Endothelial cell (in vitro differentiated cells): ENCODE measurements at regions not wholly inside any gene's neighbourhood (a gene's known extent, or its start where the extent isn't known, plus 50 kb on each side); places are given as distances from the start of the nearest gene placed in this dataset.
"Not testable (repeated sequence)": the region's sequence is repeated elsewhere in the genome, so short reads cannot be mapped to it uniquely, and the experiment has no call there.

Experiments
- DNase-seq: peaks from one replicate; pipeline ENCODE4 v3.0.0; 2021; ENCODE audit warnings: low spot score
- H3K27ac Mint-ChIP-seq: one replicate; pipeline ENCODE4 v1.8.0; 2021; ENCODE audit warnings: mixed read lengths, inconsistent platforms; ENCODE audit not compliant: unreplicated experiment
- H3K27me3 Mint-ChIP-seq: one replicate; pipeline ENCODE4 v1.8.0; 2021; ENCODE audit warnings: mild to moderate bottlenecking, moderate library complexity, mixed read lengths, inconsistent platforms; ENCODE audit not compliant: unreplicated experiment
- H3K36me3 Mint-ChIP-seq: one replicate; pipeline ENCODE4 v1.8.0; 2021; ENCODE audit warnings: mild to moderate bottlenecking, low read depth, mixed read lengths, inconsistent platforms; ENCODE audit not compliant: unreplicated experiment
- H3K4me1 Mint-ChIP-seq: one replicate; pipeline ENCODE4 v1.8.0; 2021; ENCODE audit warnings: mild to moderate bottlenecking, mixed read lengths, inconsistent platforms; ENCODE audit not compliant: unreplicated experiment
- H3K4me3 Mint-ChIP-seq: one replicate; pipeline ENCODE4 v1.8.0; 2021; ENCODE audit warnings: mild to moderate bottlenecking, mixed read lengths, inconsistent platforms; ENCODE audit not compliant: unreplicated experiment
- H3K9me3 Mint-ChIP-seq: one replicate; pipeline ENCODE4 v1.8.0; 2021; ENCODE audit warnings: mixed read lengths, inconsistent platforms; ENCODE audit not compliant: unreplicated experiment
- TF ChIP-seq, protein P1 (sequence below): fragments of 200-600 bp; sonication (generic); IDR thresholded peaks from one replicate; pipeline ENCODE4 v1.5.0; 2021; ENCODE audit warnings: antibody characterized with exemption; ENCODE audit not compliant: unreplicated experiment

- no peak for DNase-seq
- no peaks in the 10 kb centered on the region for H3K4me1 Mint-ChIP-seq
- H3K36me3 Mint-ChIP-seq = no peaks in the 10 kb centered on the region
- H3K4me3 Mint-ChIP-seq = no peak overlapping the region
- no peaks in the 10 kb centered on the region for H3K9me3 Mint-ChIP-seq
- TF ChIP-seq, protein P1, sequence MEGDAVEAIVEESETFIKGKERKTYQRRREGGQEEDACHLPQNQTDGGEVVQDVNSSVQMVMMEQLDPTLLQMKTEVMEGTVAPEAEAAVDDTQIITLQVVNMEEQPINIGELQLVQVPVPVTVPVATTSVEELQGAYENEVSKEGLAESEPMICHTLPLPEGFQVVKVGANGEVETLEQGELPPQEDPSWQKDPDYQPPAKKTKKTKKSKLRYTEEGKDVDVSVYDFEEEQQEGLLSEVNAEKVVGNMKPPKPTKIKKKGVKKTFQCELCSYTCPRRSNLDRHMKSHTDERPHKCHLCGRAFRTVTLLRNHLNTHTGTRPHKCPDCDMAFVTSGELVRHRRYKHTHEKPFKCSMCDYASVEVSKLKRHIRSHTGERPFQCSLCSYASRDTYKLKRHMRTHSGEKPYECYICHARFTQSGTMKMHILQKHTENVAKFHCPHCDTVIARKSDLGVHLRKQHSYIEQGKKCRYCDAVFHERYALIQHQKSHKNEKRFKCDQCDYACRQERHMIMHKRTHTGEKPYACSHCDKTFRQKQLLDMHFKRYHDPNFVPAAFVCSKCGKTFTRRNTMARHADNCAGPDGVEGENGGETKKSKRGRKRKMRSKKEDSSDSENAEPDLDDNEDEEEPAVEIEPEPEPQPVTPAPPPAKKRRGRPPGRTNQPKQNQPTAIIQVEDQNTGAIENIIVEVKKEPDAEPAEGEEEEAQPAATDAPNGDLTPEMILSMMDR = no peak
- no peak overlapping the region for H3K27ac Mint-ChIP-seq
- H3K27me3 Mint-ChIP-seq = peaks cover 2% of the 10 kb centered on the region
These were observed 139.7 kb downstream of the FBXO4 start for GRCh38 chr5:42064821-42065220.

DNA sequence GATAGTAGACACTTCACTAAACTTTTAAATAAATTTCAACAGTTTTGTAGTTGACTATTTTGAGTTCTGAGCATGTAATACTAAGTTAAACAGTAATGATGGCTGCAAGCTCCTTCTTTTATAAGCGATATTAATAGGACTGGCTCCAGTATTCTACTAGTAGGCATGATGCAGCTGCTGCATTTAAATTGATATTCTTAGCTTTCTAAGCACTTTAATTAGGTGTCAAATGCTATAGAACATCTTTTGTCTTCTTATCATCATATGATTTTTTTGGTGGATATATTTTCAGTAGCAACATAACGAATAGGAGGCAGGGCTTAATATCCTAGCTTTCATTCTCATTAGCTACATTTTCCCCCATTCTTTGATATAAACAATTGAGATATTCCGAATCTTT is 141.1 kb downstream of the FBXO4 start:
- H3K4me1 Mint-ChIP-seq = no peaks in the 10 kb centered on the region
- H3K27me3 Mint-ChIP-seq = no peaks in the 10 kb centered on the region
- no peak for DNase-seq
- no peaks in the 10 kb centered on the region for H3K9me3 Mint-ChIP-seq
- TF ChIP-seq, protein P1 = no peak
- no peak overlapping the region for H3K4me3 Mint-ChIP-seq
- H3K27ac Mint-ChIP-seq = no peak overlapping the region
- H3K36me3 Mint-ChIP-seq = no peaks in the 10 kb centered on the region

DNA sequence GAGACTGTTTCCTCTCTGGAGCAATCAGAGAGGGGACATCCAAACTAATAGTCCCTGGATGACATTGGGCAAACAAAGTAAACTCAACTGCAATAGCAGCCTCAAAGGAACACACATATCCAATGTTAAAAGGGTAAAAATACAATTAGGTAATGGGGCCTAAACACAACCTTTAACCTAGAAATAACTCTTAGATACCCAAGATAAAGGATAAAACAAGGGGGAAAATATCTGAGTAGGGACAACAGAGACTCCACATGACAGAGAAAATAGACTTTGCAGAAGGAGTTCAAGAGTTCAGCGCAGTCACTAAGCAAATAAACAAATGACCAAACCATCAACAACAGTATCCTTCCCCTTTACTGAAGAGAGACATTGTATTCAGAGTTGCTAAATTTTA is 149.3 kb downstream of the FBXO4 start:
- Mint-ChIP-seq H3K36me3 (no peaks in the 10 kb centered on the region), H3K4me3 (no peak overlapping the region), H3K9me3 (no peaks in the 10 kb centered on the region), H3K27ac (no peak overlapping the region), H3K4me1 (no peaks in the 10 kb centered on the region), H3K27me3 (peaks cover 2% of the 10 kb centered on the region)
- no peak for DNase-seq
- TF ChIP-seq, protein P1 = no peak

GRCh38 chr5:42089705-42090104 is 164.6 kb downstream of the FBXO4 start:
- TF ChIP-seq, protein P1 = no peak
- H3K9me3 Mint-ChIP-seq = no peaks in the 10 kb centered on the region
- peaks cover 1% of the 10 kb centered on the region for H3K27me3 Mint-ChIP-seq

DNA sequence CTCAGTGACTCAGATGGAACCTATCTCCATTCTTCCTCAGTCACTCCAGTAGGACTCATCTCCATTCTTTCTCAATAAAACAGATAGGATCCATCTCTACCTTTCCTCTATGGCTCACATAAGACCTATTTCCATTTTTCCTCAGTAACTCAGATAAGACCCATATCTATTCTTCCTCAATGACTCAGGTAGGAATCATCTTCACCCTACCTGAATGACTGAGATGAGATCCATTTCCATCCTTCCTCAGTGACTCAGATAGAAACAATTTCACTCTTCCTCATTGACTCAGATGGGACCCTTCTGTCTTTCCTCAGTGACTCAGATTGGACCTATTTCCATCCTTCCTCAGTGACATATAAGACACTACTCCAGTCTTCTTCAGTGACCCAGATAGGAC is 165.1 kb downstream of the FBXO4 start:
- TF ChIP-seq, protein P1 = no peak

More at GRCh38 chr5:42089705-42090104, 164.6 kb downstream of the FBXO4 start:
- Mint-ChIP-seq H3K27ac (no peak overlapping the region), H3K4me3 (no peak overlapping the region), H3K4me1 (no peaks in the 10 kb centered on the region), H3K36me3 (no peaks in the 10 kb centered on the region)
- DNase-seq = no peak

DNA sequence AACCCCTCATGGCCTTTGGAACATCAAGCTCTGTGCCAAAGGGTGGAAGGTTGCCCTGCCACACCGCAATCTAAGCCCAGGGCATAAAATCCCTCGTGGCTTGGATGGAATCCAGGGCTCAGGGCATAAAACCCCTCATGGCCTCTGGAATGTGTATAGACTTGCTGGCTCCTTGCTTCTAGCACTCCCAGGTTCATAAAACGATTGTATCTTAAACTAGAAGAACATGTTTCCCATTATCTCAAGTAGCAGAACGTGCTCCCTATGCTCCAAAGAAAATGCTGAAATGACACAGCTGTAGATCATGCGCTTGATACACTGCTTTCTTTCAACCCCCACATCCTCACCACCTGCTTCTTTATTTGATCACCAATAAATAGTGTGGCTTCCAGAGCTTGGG is 174.8 kb downstream of the FBXO4 start:
- not testable (repeated sequence) for H3K27ac Mint-ChIP-seq, H3K36me3 Mint-ChIP-seq, DNase-seq, H3K4me3 Mint-ChIP-seq, H3K4me1 Mint-ChIP-seq, H3K9me3 Mint-ChIP-seq, H3K27me3 Mint-ChIP-seq

More for the DNA sequence above, 165.1 kb downstream of the FBXO4 start:
- H3K9me3 Mint-ChIP-seq = no peaks in the 10 kb centered on the region
- H3K27me3 Mint-ChIP-seq = peaks cover 1% of the 10 kb centered on the region
- no peak for DNase-seq
- H3K36me3 Mint-ChIP-seq = no peaks in the 10 kb centered on the region
- H3K4me3 Mint-ChIP-seq = no peak overlapping the region
- no peak overlapping the region for H3K27ac Mint-ChIP-seq
- no peaks in the 10 kb centered on the region for H3K4me1 Mint-ChIP-seq
